CD4-positive, alpha-beta T cell treated with Interleukin-17A for 1 hour (primary cell): ENCODE measurements at regions not wholly inside any gene's neighbourhood (a gene's known extent, or its start where the extent isn't known, plus 50 kb on each side); places are given as distances from the start of the nearest gene placed in this dataset.
"Not testable (repeated sequence)": the region's sequence is repeated elsewhere in the genome, so short reads cannot be mapped to it uniquely, and the experiment has no call there.

ENCODE experiments used
- DNase-seq: peaks from one replicate; pipeline ENCODE4 v3.0.0-alpha.2; 2020

DNA sequence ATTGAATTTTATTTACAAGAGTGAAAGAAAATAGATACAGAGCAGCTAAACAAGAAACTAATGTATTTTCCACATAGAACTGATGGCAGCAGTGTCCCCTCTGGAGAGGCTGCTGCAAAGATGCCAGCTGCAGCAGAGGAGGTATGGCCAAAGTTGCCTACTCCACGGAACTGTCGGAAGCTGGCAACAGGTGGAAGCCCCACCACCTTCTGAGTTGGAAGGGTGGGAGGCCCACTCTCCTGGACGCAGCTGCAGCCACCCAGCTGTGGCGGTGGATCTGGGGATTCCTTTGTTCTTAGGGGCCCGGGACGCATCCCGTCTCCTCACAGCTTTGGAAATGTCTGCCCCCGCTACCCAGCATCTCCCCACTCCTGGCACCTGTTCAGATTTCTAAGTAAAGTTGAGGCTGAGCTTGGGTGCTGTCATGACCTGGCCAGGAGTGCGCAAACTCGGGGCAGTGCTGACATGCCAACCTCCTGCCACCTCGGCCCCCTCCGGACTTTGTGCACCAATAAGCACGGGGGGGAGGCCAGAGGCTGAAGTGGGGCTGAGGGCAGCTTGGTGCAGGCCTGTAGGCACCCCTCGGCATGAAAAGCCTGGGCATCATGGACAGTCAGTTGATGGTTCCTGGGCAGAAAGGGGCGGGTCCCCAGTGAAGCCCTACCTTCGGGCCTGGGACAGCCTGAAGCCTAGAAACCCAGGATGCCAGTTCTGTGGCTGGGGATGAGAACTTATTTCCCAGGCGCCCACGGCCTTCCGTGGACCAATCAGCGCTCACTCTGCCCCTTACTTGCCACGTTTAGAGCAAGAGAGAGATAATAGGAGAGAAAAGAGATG lies 1071.4 kb downstream of the JRKL start:
- no peak for DNase-seq

DNA sequence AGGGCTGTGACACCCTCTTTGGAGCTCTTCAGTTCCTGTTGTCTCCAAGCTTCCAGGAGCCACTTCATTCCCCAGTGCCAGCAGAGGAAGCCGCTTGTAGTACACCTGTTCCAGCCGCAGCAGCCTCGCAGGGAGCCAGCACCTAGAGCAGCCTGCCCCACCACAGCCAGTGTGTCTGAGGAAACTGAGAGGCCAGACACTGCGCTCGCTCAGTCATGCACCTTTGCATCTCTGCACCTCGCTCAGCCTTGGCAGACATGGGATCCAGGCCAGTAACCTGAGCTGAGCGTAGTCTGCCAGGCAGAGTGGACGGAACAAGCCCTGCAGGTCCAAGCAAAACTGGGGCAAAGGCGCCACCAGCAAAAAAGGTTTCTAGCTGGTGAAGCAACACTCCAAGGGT lies 1072.1 kb downstream of the JRKL start:
- no peak for DNase-seq

DNA sequence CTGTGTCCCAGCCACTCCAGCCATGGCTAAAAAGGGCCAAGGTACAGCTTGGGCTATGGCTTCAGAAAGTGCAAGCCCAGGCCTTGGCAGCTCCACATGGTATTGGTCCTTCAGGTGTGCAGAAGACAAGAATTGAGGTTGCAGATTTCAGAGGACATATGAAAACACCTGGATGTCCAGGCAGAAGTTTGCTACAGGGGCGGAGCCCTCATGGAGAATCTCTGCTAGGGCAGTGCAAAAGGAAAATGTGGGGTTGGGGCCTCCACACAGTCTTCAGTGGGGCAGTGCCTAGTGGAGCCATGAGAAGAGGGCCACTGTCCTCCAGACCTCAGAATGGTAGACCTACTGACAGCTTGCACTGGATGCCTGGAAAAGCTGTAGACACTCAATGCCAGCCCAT lies 1074.1 kb downstream of the JRKL start:
- no peak for DNase-seq

DNA sequence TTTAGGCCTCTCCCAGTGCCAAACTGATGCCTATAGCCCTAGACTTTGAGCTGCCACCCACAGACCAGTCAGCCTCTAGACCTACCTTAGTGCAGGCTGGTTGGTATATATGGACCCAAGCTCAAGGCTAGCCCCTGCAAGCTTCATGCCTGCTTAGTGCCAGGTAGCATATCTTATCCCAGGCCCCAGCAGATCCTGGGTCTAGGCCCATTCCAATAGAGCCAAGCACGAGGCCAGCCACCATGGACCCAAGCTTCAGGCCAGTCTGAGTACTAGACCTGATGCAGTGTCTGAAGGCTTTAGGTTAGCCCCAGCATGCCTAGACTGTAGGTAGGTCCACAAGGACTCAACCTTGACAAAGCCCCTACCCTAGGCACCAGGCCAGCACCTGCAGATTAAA lies 1081.7 kb downstream of the JRKL start:
- DNase-seq: no peak

DNA sequence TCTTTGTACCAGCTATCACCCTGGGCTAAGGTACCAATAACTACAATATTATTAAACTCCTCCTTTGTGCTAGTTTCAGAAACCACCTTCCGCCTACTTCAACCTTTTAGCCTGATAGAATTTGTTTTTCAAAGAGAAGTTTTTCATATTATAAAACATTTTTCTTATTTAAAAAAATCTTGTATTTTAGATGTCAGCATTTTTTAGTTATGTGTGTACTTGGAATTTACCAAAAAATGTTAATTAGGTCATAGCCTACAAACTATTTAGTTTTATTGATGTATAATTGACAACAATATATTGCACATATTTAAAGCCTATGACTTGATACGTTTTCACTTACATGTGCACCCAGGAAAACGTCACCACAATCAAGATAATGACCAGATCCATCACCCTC lies 1097.6 kb downstream of the JRKL start:
- DNase-seq: no peak

DNA sequence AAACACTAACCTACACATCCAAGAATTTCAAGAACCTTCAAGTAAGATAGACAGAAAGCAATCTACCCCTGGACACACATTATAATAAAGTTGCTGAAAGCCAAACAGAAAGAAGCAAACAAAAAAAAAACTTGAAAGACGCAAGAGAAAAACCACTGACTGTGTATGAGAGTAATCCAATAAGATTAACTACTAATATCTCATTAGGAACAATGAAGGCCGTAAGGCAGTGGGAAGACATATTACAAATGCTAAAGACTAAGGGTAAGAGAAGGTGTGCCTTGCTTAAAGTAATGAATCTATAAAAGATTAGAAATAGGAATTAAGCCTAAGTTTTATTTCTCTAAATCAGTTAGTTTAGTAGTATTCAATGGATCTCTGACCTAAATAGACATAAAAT lies 1109.1 kb downstream of the JRKL start:
- DNase-seq: no peak

DNA sequence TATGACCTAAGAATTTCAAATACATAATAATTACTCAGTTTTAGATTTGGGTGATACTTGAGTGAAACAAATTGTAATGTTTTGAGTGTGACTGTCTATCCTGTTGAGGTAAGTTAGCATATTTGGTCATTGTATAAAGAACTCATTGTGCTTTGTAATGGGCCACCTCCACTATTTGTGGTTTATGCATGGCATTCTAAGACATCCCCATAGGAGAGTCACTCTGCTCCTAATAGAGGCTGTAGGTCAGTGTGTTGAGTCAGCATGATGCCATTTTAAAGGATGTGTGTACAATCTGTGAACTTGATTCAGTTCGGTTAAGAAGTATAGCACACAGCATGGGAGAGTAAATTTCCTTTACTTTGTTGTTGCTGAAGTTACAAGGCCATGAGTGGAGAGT lies 1112.4 kb downstream of the JRKL start:
- DNase-seq: no peak

DNA sequence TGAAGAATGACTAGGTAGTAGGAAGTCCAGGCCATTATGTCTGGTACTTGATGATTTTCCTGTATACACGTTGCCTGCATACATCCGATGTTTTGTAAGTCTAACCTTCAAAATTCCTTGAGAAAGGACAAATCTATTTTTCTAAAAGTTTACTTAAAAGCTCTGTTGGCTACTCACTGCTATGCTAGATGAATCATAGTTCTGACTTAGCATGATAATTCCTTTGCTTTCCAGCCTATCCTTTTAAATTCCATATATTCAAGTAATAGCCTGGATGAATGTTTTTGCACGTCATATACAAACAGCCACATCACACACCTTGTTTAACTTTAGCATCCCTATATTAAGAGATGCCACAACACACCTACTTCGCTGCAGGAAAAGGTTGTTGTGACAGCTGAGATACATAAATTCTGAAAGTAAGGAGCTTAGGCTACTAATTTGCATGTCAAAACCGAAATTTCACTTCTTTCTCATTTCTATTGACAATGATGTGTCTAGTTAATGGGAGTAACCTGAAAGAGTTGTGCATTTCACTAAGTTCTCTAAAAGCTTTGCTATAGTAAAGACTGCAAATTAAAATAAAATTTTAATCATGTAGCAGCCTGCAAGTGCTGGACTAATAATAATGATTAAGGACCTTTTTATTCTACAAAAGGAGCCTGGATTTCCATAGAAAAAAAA lies 1116.4 kb downstream of the JRKL start:
- no peak for DNase-seq

DNA sequence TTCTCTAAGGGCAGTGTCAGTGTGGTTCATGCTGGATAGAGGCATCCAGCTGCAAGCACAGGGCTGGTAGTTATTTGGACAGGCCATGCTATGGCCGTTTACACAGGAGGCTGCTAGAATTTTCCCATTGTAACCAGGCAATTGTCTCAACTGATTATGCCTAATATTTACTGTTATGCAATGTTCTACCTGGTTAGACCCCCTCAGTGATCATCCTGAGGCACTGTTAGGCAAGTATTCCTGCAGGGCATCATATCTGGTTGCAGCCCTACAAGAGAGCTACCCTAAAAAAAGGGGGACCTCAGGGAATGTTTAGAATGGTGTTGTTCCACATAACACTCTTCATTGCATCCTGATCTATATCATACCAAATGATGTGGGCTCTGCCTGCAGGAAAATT lies 1124.6 kb downstream of the JRKL start:
- no peak for DNase-seq

DNA sequence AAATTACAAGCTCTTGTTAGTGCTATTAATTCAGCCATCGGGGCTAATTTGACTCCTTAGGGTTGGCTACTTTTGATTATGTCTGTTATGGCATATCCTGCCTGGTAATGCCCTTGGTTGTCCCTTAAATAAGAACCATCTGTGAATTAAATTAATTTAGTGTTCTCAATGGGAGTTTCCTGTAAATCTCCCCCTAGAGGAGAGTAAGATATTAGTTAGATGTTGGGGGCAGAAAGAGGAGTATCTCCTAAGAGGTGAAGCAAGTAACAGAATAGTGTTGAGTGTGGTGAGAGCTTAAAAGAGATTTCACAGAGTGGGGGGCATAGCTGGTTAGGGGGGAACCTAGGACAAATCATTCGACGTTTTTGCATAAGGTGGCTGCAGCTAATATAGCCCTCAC lies 1126.9 kb downstream of the JRKL start:
- DNase-seq: no peak

DNA sequence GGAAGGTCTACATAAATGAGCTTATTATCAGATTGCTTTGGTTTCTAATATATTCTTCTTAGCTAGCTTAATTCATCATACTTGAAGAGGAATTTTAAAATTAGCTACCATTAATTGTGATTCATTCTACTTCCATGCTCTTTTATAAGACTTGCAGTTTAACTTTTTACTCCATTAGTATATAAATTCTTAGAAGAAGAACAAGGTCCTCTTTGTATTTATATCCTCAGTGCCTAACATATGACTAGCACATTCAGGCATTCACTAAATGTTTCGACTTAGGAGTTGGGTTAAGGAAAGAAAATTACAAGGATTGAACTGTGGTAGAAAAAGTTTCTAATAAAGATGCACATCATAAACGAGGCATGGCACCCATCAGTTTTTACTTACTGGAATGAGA lies 1135.5 kb downstream of the JRKL start:
- DNase-seq: no peak

DNA sequence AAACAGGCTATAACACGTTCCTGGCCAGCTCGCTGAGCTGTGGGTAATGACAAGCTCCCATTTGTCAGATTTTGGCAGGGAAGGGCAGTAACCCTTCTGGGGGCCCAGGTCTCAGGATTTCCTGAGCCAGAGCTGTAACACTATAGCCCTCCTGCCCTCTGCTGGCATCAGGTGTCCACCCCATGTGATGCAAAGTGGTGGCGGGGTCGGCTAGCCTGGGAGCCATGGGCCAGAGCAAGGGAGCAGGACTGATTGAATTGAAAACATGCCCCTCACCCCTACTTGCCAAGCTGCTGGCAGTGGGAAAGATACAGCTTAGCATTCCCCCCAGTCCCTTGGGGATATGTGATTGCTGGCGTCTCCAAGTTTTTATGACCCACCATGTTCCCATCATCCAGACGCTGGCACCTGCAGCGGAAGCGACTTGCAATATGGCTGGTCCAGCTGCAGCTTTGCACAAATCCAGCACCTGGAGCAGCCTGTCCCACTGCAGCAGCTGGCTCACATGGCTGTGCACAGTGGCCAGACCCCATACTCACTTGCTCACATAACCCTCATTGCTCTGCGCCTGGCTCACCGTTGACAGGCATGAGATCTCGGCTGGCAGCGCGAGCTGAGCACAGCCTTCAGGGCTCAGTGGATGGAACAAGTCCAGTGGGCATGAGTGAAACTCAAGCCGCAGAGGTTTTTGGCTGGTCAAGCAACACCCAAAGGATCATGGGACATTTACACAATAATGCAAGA lies 1147.8 kb downstream of the JRKL start:
- no peak for DNase-seq

DNA sequence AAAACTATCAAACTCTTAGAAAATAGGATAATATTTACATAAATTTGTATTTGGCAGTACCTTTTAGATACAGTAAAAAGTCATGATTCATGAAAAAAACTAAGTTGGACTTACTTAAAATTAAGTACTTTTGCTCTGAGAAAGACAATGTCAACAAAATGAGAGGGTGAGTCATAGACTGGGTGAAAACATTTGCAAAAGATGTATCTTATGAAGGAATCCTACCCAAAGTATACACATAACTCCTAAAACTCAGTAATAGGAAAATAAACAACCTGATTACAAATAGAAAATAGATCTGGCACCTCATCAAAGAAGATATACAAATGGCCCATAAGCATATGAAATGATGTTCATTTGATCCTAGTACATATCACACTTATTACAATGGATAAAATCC lies 1154.6 kb downstream of the JRKL start:
- no peak for DNase-seq

DNA sequence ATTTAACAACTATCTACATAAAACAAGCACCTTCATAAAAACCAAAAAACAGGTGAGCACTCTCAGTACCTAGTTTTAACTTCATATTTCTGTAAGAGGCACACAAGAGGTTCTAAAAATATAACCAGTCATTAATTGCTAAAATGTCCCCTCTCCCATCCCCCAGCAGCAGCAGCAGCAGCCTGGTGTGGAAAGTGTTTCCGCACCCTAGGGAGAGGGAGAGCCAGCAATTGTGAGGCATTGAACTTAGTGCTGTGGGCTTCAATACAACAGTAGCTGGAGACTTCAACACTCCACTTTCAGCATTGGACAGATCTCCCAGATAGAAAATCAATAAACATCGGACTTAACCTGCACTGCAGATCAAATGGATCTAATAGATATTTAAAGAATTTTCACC lies 1158.5 kb downstream of the JRKL start:
- no peak for DNase-seq

DNA sequence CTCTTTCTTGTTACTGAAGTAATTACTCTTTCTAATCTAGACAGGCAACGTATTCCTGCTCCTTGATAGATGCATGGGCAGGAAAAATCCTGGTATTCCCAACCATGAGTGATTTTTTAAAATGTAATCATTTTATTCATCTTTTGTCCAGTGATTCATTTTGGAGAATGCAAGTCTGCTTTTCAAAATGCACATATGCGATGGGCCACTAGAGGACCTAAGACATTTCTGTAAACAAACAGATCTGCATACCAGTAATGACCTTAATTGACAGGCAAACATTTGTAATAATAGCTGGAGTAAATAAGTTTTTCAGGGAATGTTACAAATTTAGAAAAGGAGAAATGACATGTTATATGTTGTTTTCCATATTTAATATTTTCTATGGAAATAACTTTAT lies 1167.6 kb downstream of the JRKL start:
- DNase-seq: no peak

DNA sequence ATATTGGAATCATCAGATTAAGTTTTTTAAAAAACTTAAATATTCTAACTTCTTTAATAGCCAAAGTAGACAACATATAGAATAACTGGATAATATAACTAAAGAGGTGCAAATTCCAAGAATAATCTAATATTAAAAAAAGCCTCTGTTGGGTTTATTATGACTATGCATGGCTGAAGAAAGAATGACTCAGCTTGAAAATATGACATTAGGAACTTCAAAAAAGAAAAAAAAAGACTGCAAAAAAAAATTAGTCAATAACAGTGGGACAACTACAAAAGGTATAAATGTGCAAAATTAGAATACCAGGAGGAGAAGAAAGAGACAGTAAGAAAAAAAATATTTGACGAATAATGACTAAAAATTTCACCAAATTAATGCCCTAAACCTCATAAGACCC lies 1178.0 kb downstream of the JRKL start:
- DNase-seq: no peak

DNA sequence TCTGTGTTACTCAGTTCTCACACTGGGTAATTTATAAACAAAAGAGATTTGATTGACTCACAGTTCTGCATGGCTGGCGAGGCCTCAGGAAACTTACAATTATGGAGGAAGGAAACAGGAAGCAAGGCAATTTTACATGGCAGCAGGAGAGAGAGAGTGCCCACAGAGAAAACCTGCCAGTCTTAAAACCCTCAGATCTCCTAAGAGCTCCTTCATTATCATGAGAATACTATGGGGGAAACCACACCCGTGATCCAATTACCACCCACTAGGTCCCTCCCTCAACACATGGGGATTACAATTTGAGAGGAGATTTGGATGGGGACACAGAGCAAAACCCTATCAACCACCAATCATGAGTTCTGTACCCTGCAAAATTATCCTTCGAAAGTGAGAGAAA lies 1180.8 kb downstream of the JRKL start:
- DNase-seq: no peak

DNA sequence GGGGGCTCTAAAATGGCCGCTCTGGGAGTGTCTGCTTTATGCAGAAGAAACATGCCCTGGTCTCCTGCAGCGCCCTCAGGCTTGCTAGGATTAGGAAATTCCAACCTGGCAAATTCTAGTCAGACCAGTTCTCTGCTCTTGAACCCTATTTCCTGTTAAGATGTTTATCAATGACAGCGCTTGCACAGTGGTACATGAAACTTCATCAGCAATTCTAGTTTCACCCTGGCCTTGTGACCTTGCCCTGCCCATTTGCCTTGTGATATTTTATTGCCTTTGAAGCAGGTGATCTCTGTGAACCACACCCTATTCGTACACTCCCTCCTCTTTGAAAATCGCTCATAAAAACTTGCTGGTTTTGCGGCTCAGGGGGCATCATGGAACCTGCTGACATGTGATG lies 1184.0 kb downstream of the JRKL start:
- DNase-seq: not testable (repeated sequence)

DNA sequence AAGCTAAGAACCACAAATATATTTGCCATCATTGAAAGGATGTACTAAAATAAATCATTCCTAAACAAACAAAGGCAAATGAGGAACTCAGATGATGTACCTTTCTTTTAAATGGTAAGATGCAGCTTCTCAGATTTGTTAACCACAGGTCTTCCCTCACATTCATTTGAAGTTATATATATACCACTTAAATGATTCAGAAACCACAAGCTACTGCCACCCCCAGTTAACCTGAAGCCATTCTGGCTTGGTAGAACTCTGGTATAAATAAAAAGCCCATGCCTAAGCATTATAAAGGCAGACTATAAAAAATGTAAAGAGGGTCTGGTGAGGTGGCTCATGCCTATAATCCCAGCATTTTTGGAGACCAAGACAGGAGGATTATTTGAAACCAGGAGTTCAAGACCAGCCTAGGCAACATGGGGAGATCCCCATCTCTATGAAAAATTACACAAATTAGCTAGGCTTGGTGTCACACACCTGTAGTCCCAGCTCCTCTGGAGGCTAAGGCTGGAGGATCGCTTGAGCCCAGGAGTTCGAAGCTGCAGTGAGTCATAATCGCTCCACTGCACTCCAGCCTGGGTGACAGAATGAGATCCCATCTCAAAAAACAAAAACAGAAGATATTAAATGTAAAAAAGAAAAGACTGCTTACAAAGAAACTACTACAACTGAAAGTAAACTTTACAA lies 1185.3 kb downstream of the JRKL start:
- no peak for DNase-seq

DNA sequence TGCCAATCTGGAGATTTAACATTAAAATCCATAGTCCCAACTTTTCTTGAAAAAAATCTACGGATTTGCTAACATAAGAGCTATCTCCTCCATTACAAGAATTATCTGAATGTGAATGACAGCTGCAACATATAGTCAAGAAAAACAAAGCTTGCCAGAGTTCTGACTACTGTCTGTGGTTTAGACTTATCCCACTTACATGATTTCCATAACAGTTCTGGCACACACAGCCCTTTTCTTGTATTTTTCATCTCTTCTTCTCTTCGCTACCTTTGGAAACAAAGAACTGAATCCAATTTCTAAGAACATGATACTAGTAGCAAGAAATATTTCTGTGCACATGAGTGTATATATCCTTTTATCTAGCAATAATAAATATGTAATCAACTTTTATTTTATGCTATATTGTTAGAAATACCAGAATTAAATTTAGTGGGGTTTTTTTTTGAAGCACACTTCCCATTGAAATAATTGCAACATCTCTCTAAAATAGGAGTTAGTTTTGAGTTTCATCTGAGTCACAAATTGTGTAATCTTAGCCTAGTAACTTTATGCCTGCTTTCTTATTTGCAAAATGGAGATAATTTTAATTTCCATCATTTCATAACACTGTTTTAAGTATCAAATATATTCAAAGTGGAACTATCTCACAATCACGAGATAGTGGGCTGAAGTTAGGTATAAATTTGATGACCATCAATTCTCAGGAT lies 1217.6 kb downstream of the JRKL start:
- DNase-seq: no peak

DNA sequence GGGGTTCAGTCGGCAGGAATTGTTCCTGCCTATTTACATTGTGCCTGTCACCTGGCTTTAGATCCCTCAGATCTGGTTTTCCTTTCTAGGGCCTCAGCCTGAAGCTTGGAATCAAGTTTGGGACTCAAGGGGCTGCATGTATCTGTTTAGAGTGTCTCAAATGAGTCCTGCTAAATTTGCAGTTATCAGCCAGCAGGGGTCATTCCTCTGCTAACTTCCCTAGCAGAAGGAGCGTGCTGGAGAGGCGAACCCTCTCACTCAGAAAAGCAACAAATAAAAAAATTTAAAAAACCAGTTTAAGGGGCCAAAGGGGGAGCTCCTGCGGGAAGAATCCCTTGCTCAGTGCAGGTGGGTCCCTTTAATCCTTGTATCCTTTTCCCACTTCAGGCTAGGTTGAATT lies 1220.2 kb downstream of the JRKL start:
- no peak for DNase-seq

DNA sequence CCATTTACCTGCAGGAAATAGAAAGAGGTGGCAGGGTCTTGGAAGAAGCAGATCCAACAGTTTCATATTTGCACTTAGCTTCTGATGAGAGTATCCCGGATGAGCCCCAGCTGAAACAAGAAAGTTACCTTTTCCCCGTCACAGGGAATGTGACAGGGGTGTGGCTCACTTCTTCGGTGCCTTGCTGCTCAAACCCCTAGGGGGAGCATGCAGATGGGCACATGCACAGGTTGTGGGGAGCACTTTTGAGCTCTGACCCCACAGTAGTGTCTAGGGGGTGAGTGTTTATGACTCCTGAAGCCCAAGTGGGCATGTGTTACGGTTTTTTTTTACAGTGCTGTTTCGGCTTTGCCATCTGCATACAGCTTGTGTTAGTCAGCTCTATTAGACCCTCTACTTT lies 1221.0 kb downstream of the JRKL start:
- DNase-seq: no peak

DNA sequence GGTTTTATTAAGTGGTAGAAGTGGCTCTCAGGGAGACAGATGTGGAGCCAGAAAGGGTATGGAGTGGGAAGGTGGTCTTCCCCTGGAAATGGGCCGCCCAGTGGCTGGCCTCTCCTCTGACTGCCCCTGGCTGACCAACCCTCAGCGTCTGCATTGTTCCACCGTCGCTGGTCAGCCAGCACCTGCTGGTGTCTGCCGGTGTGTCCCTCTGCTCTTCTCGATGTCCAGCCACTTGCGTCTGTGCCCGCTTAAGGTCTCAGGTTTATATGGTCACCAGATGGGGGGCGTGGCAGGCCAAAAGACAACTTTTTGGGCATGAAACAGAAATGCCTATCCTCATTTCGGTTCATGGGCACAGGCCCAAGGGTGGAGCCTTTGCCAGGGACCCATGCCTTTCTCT lies 1221.5 kb downstream of the JRKL start:
- DNase-seq: no peak
